OCI-LY7 (cell line): ENCODE measurements at regions not wholly inside any gene's neighbourhood (a gene's known extent, or its start where the extent isn't known, plus 50 kb on each side); places are given as distances from the start of the nearest gene placed in this dataset.

Source experiments
- BruUV-seq: library from RNA; stranded (reverse); fragments of 400-500 nt; replicated peaks from 2 replicates; lab custom pipeline; 2021; lab: Mats Ljungman, UMichigan
- CTCF ChIA-PET: fragments of 300-600 bp; sonication (Branson Sonifier 250); formaldehyde crosslinking; loops from one replicate; lab custom pipeline; 2022; ENCODE audit warnings: antibody characterized with exemption; ENCODE audit not compliant: unreplicated experiment; lab: Charles Lee
- POLR2A ChIA-PET: fragments of 300-600 bp; sonication (Branson Sonifier 250); formaldehyde crosslinking; loops from one replicate; lab custom pipeline; 2022; ENCODE audit warnings: antibody characterized with exemption; lab: Charles Lee
- DNase-seq: peaks from one replicate; pipeline ENCODE4 v3.0.0-alpha.2; 2015; ENCODE audit warnings: low spot score
- H2AFZ ChIP-seq: fragments of 200-600 bp; sonication (generic), shearing (Covaris generic); 2 replicates; pipeline ENCODE4 v1.6.1; 2014; ENCODE audit warnings: mild to moderate bottlenecking, antibody characterized with exemption, low read length, moderate library complexity
- H3K27ac ChIP-seq: fragments of 200-600 bp; sonication (generic); 2 replicates; pipeline ENCODE4 v1.5.1; 2014; ENCODE audit warnings: mixed run types, low read depth, mild to moderate bottlenecking, moderate library complexity, low read length, inconsistent platforms; ENCODE audit not compliant: poor library complexity, severe bottlenecking
- H3K36me3 ChIP-seq: fragments of 200-600 bp; sonication (generic); 2 replicates; pipeline ENCODE4 v1.6.1; 2014; ENCODE audit warnings: mild to moderate bottlenecking, antibody characterized with exemption, low read length, moderate library complexity, mixed read lengths; ENCODE audit not compliant: insufficient read depth
- H3K4me1 ChIP-seq: fragments of 200-600 bp; sonication (generic); 2 replicates; pipeline ENCODE4 v1.5.1; 2014; ENCODE audit warnings: mild to moderate bottlenecking, low read length; ENCODE audit not compliant: insufficient read depth, poor library complexity, severe bottlenecking
- H3K4me2 ChIP-seq: fragments of 200-600 bp; sonication (generic); 2 replicates; pipeline ENCODE4 v1.6.1; 2014; ENCODE audit warnings: mild to moderate bottlenecking, low read length
- H3K4me3 ChIP-seq: fragments of 200-600 bp; sonication (generic); 2 replicates; pipeline ENCODE4 v1.5.1; 2014; ENCODE audit warnings: mild to moderate bottlenecking, low read depth, low read length; ENCODE audit not compliant: poor library complexity, severe bottlenecking
- H3K79me2 ChIP-seq: fragments of 200-600 bp; sonication (generic); 2 replicates; pipeline ENCODE4 v1.6.1; 2016; ENCODE audit warnings: low read depth, mild to moderate bottlenecking, low read length, moderate library complexity, mixed read lengths; ENCODE audit not compliant: insufficient read depth
- H3K9me2 ChIP-seq: fragments of 200-600 bp; sonication (generic); 2 replicates; pipeline ENCODE4 v1.6.1; 2016; ENCODE audit warnings: mild to moderate bottlenecking, low read length, mixed read lengths; ENCODE audit not compliant: insufficient read depth
- H3K9me3 ChIP-seq: fragments of 200-600 bp; sonication (generic); 2 replicates; pipeline ENCODE4 v1.6.1; 2014; ENCODE audit warnings: mild to moderate bottlenecking, mixed run types, low read length, mixed read lengths
- H4K20me1 ChIP-seq: fragments of 200-600 bp; sonication (generic); 2 replicates; pipeline ENCODE4 v1.6.1; 2014; ENCODE audit warnings: mild to moderate bottlenecking, antibody characterized with exemption, low read length, moderate library complexity, mixed read lengths; ENCODE audit not compliant: insufficient read depth
- EZH2phosphoT487 ChIP-seq: fragments of 200-600 bp; sonication (generic); IDR thresholded peaks from 2 replicates; pipeline ENCODE4 v1.6.1; 2018; ENCODE audit warnings: low read depth, borderline replicate concordance, mild to moderate bottlenecking, mixed run types, antibody characterized with exemption, low read length, moderate library complexity, mixed read lengths
- intact Hi-C: fragments of 100-400 bp; cut with micrococcal nuclease; formaldehyde crosslinking; loops from one replicate; pipeline ENCODE4 v1.10.0; 2022; ENCODE audit not compliant: unreplicated experiment
- TF ChIP-seq, protein P1 (sequence below): fragments of 200-600 bp; sonication (generic); conservative IDR thresholded peaks from 2 replicates; pipeline ENCODE4 v1.5.1; 2014; ENCODE audit warnings: mild to moderate bottlenecking, antibody characterized with exemption, low read length, moderate library complexity, mixed read lengths

DNA sequence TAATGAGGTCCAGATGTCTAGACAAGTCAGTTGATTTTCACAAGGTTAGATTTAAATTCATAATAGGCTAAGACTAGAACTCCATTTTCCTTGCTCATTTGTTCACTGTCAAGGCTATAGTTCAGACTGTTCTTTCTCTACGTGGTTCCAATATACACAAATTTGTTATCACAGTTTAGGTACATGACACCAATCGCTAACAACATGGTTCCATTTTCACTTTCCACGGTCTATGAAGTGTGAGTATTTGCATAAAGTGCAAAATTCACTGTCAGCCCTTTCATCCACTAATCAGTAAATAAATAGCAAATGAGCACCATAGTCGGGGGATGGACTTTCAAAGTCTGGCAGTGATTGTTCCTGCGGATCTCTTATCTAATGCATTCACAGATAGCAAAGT lies 315.7 kb upstream of the SPOCK3 start:
- TF ChIP-seq, protein P1, sequence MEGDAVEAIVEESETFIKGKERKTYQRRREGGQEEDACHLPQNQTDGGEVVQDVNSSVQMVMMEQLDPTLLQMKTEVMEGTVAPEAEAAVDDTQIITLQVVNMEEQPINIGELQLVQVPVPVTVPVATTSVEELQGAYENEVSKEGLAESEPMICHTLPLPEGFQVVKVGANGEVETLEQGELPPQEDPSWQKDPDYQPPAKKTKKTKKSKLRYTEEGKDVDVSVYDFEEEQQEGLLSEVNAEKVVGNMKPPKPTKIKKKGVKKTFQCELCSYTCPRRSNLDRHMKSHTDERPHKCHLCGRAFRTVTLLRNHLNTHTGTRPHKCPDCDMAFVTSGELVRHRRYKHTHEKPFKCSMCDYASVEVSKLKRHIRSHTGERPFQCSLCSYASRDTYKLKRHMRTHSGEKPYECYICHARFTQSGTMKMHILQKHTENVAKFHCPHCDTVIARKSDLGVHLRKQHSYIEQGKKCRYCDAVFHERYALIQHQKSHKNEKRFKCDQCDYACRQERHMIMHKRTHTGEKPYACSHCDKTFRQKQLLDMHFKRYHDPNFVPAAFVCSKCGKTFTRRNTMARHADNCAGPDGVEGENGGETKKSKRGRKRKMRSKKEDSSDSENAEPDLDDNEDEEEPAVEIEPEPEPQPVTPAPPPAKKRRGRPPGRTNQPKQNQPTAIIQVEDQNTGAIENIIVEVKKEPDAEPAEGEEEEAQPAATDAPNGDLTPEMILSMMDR: no peak
- TF ChIP-seq EZH2phosphoT487: no peak
- Histone ChIP-seq H3K9me2 (no peaks in the 10 kb centered on the region), H3K4me3 (no peak overlapping the region), H3K79me2 (no peaks in the 10 kb centered on the region), H2AFZ (no peak overlapping the region), H3K9me3 (no peaks in the 10 kb centered on the region), H3K4me1 (no peaks in the 10 kb centered on the region), H3K27ac (no peak overlapping the region), H3K4me2 (no peak overlapping the region), H4K20me1 (no peaks in the 10 kb centered on the region), H3K36me3 (no peaks in the 10 kb centered on the region)
- BruUV-seq: no TSS peak
- intact Hi-C loops: no loop called here
- ChIA-PET CTCF (no interaction called here), POLR2A (no interaction called here)
- no peak for DNase-seq

DNA sequence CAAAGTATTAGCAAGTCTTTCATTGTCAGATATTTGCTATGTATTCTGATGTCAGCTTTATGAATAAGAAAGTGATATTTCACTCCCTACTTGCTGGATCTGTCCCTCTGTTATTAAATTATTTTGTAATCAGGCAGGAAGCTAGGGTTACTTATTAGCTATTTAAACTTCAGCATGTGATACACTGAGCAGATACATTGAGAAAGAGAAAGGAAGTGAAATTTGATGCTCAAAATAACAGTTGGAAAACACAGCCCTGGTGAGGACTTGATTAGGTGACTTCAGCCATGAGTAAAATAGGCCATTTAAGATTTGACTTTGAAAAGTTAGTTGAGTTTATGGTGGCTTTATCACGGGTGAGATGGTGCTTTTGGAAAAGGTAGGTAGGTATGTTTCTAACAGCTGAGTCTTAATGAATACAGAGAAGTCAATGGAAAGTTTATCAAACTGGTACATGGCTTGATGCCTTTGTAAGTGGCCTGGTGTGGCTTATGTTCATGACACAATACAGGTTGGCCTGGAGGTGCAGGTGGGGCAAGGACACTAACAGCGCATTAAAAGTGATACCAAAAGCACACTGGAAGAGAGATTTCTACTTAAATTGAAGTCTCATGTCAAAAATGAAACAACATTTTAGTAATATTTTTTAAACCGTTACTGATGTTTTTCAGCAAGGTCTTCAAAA lies 321.2 kb upstream of the SPOCK3 start:
- intact Hi-C loops: no loop called here
- Histone ChIP-seq H3K4me2 (no peak overlapping the region), H3K79me2 (no peaks in the 10 kb centered on the region), H2AFZ (no peak overlapping the region), H3K27ac (no peak overlapping the region), H3K36me3 (no peaks in the 10 kb centered on the region), H4K20me1 (no peaks in the 10 kb centered on the region), H3K4me3 (no peak overlapping the region), H3K9me2 (no peaks in the 10 kb centered on the region), H3K4me1 (no peaks in the 10 kb centered on the region), H3K9me3 (peaks cover 4% of the 10 kb centered on the region; the same call in 1 of the 2 replicates)
- ChIA-PET POLR2A (interaction anchor here (0.5 kb wide), 1 partner anchor 281 kb away, joined by 3 read pairs; no protein-coding TSS in a partner anchor), CTCF (no interaction called here)
- TF ChIP-seq, protein P1: no peak
- TF ChIP-seq EZH2phosphoT487: no peak
- DNase-seq: no peak
- no TSS peak for BruUV-seq

DNA sequence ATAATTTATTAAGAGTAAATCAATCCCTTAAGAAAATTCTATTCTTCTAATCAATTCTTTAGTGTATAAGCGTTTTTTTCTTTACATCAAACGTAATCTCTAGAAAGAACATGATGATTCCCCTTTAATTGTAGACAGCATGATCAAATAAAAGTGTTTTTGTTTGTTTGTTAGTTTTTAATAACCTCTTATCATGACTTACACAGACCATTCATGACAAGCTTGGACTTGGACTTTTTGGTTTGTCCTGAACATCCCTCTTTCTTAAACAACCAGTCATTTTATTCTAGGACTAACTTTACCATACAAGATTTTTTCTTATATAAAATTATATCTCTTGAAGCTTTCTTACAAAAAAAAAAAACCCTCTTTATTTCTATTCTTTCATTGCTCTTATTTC lies 344.6 kb upstream of the SPOCK3 start:
- no peaks in the 10 kb centered on the region for H4K20me1 ChIP-seq
- peak; percentile 29 for DNase-seq
- ChIA-PET POLR2A (interaction anchor here (0.9 kb wide), 1 partner anchor 12 kb away, joined by 3 read pairs; no protein-coding TSS in a partner anchor), CTCF (no interaction called here)
- no peak overlapping the region for H3K4me2 ChIP-seq
- no peaks in the 10 kb centered on the region for H3K79me2 ChIP-seq
- no peaks in the 10 kb centered on the region for H3K9me3 ChIP-seq
- no peak overlapping the region for H3K4me3 ChIP-seq
- no peaks in the 10 kb centered on the region for H3K9me2 ChIP-seq
- intact Hi-C loops: no loop called here
- TF ChIP-seq EZH2phosphoT487: no peak
- TF ChIP-seq, protein P1: no peak
- no peaks in the 10 kb centered on the region for H3K36me3 ChIP-seq
- H2AFZ ChIP-seq: no peak overlapping the region
- H3K27ac ChIP-seq: no peak overlapping the region
- H3K4me1 ChIP-seq: no peaks in the 10 kb centered on the region
- BruUV-seq: no TSS peak
